Ishikawa (cell line): ENCODE measurements at regions not wholly inside any gene's neighbourhood (a gene's known extent, or its start where the extent isn't known, plus 50 kb on each side); places are given as distances from the start of the nearest gene placed in this dataset.

Experiments
- CEBPB ChIP-seq: IDR thresholded peaks from 2 replicates; pipeline ENCODE4 v1.6.1; 2012
- EGR1 ChIP-seq: IDR thresholded peaks from 2 replicates; pipeline ENCODE4 v1.6.1; 2012
- EP300 ChIP-seq: IDR thresholded peaks from 2 replicates; pipeline ENCODE4 v1.6.1; 2012; ENCODE audit warnings: borderline replicate concordance
- TF ChIP-seq, protein P1 (sequence below): IDR thresholded peaks from 2 replicates; pipeline ENCODE4 v1.6.1; 2012

DNA sequence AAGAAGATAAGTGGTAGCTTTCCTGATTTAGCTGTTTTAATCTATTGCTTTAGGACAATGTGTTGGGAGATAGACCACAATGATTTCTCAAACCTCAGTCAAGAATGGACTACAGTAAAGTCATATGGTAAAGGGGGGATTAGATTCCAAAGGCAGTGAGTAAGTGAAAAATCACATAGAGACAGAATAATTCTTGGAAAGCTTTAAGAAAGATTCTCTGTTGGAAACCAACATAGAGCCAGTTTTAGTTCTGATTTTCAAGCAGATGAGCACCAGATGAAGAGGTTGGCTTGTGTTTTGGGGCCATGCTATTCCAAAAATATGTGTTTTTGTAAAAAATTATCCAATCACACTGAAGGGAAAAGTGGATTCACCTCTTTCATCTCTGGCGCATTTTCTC, 256.8 kb upstream of the RPS23 start:
- TF ChIP-seq CEBPB (no peak), EP300 (no peak), EGR1 (no peak)
- TF ChIP-seq, protein P1, sequence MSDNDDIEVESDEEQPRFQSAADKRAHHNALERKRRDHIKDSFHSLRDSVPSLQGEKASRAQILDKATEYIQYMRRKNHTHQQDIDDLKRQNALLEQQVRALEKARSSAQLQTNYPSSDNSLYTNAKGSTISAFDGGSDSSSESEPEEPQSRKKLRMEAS = no peak
